Fibroblast of skin of abdomen (primary cell): ENCODE measurements at regions not wholly inside any gene's neighbourhood (a gene's known extent, or its start where the extent isn't known, plus 50 kb on each side); places are given as distances from the start of the nearest gene placed in this dataset.
A peak's percentile ranks its signal among the peaks of the same experiment; 100 is the strongest.
"Not testable (repeated sequence)": the region's sequence is repeated elsewhere in the genome, so short reads cannot be mapped to it uniquely, and the experiment has no call there.

Source experiments
- DNase-seq: peaks from one replicate; pipeline ENCODE4 v3.0.0-alpha.2; 2013

GRCh38 chr6:86872810-86873209 lies 64.5 kb upstream of the HTR1E start:
- not testable (repeated sequence) for DNase-seq

DNA sequence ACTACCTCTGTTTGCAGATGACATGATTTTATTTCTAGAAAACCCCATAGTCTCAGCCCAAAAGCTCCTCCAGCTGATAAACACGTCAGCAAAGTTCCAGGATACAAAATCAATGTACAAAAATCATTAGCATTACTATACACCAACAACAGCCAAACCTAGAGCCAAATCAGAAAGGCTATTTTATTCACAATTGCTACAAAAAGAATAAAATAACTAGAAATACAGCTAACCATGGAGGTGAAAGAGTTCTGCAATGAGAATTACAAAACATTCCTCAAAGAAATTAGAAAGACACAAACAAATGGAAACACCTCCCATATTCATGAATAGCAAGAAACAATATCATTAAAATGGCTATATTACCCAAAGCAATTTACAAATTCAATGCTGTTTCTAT lies 65.6 kb upstream of the HTR1E start:
- no peak for DNase-seq

DNA sequence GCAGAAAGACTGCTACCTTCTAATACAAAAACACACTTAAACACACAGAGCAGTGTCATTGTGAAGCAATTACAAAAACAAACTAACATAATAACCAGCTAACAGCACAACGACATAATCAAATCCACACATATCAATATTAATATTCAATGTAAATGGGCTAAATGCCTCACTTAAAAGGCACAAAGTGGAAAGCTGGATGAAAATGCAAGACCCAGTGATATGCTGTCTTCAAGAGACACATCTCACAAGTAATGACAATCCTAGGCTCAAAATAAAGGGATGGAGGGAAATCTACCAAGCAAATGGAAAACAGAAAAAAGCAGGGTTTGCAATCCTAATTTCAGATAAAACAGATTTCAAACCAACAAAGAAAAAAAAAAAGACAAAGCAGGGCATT lies 67.8 kb upstream of the HTR1E start:
- no peak for DNase-seq

GRCh38 chr6:86859513-86859912 lies 77.8 kb upstream of the HTR1E start:
- DNase-seq = no peak

GRCh38 chr6:86858970-86859369 lies 78.4 kb upstream of the HTR1E start:
- DNase-seq = no peak

- DNase-seq = no peak
These were observed 79.5 kb upstream of the HTR1E start for GRCh38 chr6:86857783-86858182.

- DNase-seq = peak; percentile 2
These were observed 80.3 kb upstream of the HTR1E start for GRCh38 chr6:86856937-86857563.

GRCh38 chr6:86856379-86856778 lies 80.9 kb upstream of the HTR1E start:
- DNase-seq = no peak

GRCh38 chr6:86848986-86849385 lies 88.3 kb upstream of the HTR1E start:
- DNase-seq = no peak

- DNase-seq = no peak
These were observed 104.6 kb upstream of the HTR1E start for GRCh38 chr6:86832686-86833085.

- DNase-seq = no peak
These were observed 111.9 kb upstream of the HTR1E start for GRCh38 chr6:86825436-86825835.

DNA sequence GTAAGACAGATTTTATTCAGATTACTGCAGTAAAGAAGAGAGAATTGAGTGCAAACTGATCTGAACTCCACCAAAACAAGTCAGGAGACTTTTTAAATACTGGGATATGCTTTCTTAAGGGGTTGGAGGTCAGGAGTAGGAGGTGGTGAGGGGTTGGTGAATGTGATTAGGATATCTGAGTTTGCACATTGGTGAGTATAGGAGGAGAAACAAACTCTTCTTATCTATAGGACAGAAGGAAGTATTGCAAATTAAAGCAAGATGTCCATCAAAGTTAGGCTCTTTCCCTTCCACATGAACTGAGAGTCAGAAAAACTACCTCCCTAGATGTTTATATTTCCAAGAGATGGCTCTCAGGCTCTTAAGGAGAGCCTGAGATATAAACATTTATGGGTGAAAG lies 114.6 kb upstream of the HTR1E start:
- no peak for DNase-seq

GRCh38 chr6:86820750-86821149 lies 116.6 kb upstream of the HTR1E start:
- DNase-seq = no peak

GRCh38 chr6:86793649-86794048 lies 143.7 kb upstream of the HTR1E start:
- DNase-seq = no peak

DNA sequence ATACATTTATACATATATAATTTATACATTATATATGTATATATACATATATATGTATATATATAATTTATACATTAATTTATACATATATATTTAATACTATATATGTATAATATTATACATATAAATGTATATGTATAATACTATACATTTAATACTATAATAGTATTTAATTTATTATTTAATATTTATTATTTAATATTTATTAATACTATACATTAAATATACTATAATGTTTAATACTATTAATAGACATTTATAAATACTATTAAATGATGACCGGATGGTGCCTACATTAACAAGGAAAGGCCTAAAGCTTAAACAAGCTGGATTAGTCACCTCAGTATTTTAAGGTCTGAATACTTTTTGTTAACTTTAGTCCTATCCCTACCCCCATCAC lies 145.9 kb upstream of the HTR1E start:
- no peak for DNase-seq

GRCh38 chr6:86789779-86790411 lies 147.4 kb upstream of the HTR1E start:
- DNase-seq = no peak

DNA sequence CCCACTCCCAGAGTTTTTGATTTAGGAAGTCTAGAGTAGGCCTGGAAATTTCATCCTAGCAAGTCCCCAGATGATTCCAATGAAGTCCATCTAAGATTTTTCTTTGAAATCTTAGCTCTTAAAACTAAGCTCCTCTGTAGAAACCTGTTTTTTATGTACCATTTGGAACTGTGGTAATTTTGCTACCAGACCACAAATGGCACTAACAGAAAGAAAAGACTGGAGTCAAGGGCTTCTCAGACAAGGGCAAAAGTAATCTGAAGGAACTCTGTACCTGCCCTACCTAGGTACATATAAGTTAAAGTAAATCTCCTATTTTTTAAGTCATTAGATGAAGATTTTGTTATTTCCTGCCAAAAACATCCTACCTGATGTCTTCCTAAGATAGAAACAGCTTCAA lies 155.0 kb upstream of the HTR1E start:
- DNase-seq = no peak

- DNase-seq = no peak
These were observed 156.4 kb upstream of the HTR1E start for GRCh38 chr6:86780923-86781322.

- no peak for DNase-seq
These were observed 161.4 kb upstream of the HTR1E start for GRCh38 chr6:86775893-86776292.

- DNase-seq = no peak
These were observed 172.1 kb upstream of the HTR1E start for GRCh38 chr6:86765211-86765610.

GRCh38 chr6:86759953-86760352 lies 177.4 kb upstream of the HTR1E start:
- not testable (repeated sequence) for DNase-seq

DNA sequence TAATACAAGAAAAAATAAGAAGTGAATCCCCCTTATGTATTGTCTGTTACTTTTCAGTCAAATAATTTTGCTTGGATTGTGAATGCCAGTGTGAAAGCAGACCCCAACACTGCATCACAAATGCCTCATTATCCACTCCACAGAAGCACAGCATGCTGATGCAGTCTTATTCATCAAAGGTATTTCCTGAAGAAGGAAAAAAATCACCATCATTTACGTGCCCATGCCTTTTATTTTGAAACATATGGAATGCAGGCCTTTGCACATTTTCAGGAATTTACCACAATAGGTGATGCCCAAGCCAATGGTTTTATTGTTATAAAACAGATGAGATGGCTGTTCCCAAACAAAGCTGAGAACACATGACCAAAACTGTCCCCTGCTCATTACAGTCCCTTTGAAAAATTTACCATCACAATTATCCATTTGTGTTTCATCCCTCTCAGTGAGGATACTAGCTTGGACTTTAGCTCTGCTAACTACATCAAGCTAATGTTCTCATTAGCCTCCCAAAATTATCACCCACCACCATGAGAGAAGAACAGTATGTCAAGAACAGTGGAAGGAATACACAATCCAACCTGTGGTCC lies 180.6 kb upstream of the HTR1E start:
- DNase-seq = no peak

- no peak for DNase-seq
These were observed 193.3 kb upstream of the HTR1E start for GRCh38 chr6:86744048-86744447.

GRCh38 chr6:86738078-86738477 lies 199.2 kb upstream of the HTR1E start:
- no peak for DNase-seq
